Liver (tissue), 8 donors: ENCODE measurements at regions not wholly inside any gene's neighbourhood (a gene's known extent, or its start where the extent isn't known, plus 50 kb on each side); places are given as distances from the start of the nearest gene placed in this dataset.

Experiments
- DNase-seq: peaks from one replicate; pipeline ENCODE4 v3.0.0-alpha.2; 2017; ENCODE audit warnings: low spot score
- H3K27ac ChIP-seq, 2 donors: one replicate each; pipeline ENCODE4 v1.7.0; 2013; ENCODE audit warnings: inconsistent platforms in 2 of 2, low read length in 2 of 2, control low read depth in 1 of 2, low read depth in 1 of 2, mild to moderate bottlenecking in 1 of 2
- H3K27me3 ChIP-seq, 4 donors: one replicate each; pipeline versions ENCODE4 v1.6.1 to v1.7.0; 2013; ENCODE audit warnings: low read length in 3 of 4, inconsistent platforms in 1 of 4, mild to moderate bottlenecking in 1 of 4, moderate library complexity in 1 of 4; ENCODE audit not compliant: control insufficient read depth in 4 of 4, insufficient read depth in 4 of 4
- H3K36me3 ChIP-seq, 4 donors: one replicate each; pipeline versions ENCODE4 v1.6.1 to v1.7.0; 2013; ENCODE audit warnings: low read length in 3 of 4, mild to moderate bottlenecking in 3 of 4, low read depth in 1 of 4, moderate library complexity in 1 of 4; ENCODE audit not compliant: control insufficient read depth in 4 of 4, insufficient read depth in 3 of 4
- H3K4me1 ChIP-seq, 4 donors: one replicate each; pipeline versions ENCODE4 v1.6.1 to v1.7.0; 2013; ENCODE audit warnings: low read length in 3 of 4, mild to moderate bottlenecking in 3 of 4, moderate library complexity in 1 of 4; ENCODE audit not compliant: control insufficient read depth in 4 of 4, insufficient read depth in 4 of 4
- H3K4me3 ChIP-seq, 3 donors: one replicate each; pipeline versions ENCODE4 v1.6.1 to v1.7.0; 2013; ENCODE audit warnings: low read length in 3 of 3, control low read depth in 1 of 3, low read depth in 1 of 3, mild to moderate bottlenecking in 1 of 3
- H3K9ac ChIP-seq, 2 donors: one replicate each; pipeline ENCODE4 v1.7.0; 2013; ENCODE audit warnings: low read length in 2 of 2, mild to moderate bottlenecking in 2 of 2, moderate library complexity in 2 of 2, control low read depth in 1 of 2, low read depth in 1 of 2
- H3K9me3 ChIP-seq, 4 donors: one replicate each; pipeline versions ENCODE4 v1.6.1 to v1.7.0; 2013; ENCODE audit warnings: low read length in 3 of 4; ENCODE audit not compliant: control insufficient read depth in 4 of 4
- EGR1 ChIP-seq, 2 donors: IDR thresholded peaks; 2 replicates each; pipeline ENCODE4 v1.6.1; 2016 to 2018; ENCODE audit warnings: antibody characterized with exemption in 2 of 2, low read depth in 2 of 2
- FOXA1 ChIP-seq: IDR thresholded peaks from 2 replicates; pipeline ENCODE4 v1.6.1; 2016; ENCODE audit warnings: antibody characterized with exemption
- FOXA2 ChIP-seq: IDR thresholded peaks from 2 replicates; pipeline ENCODE4 v1.6.1; 2016; ENCODE audit warnings: antibody characterized with exemption
- HNF4A ChIP-seq, 2 donors: conservative IDR thresholded peaks; 2 replicates each; pipeline ENCODE4 v1.6.1; 2016; ENCODE audit warnings: antibody characterized with exemption in 2 of 2, mild to moderate bottlenecking in 2 of 2
- HNF4G ChIP-seq: IDR thresholded peaks from 2 replicates; pipeline ENCODE4 v1.6.1; 2016; ENCODE audit warnings: antibody characterized with exemption
- JUND ChIP-seq, 2 donors: IDR thresholded peaks; 2 replicates each; pipeline ENCODE4 v1.6.1; 2016; ENCODE audit warnings: antibody characterized with exemption in 2 of 2
- NR2F2 ChIP-seq: IDR thresholded peaks from 2 replicates; pipeline ENCODE4 v1.6.1; 2016; ENCODE audit warnings: antibody characterized with exemption
- RAD21 ChIP-seq, 2 donors: IDR thresholded peaks; 2 replicates each; pipeline ENCODE4 v1.6.1; 2016; ENCODE audit warnings: antibody characterized with exemption in 2 of 2, mild to moderate bottlenecking in 2 of 2
- RXRA ChIP-seq, 2 donors: IDR thresholded peaks; 2 replicates each; pipeline ENCODE4 v1.6.1; 2017 to 2018; ENCODE audit warnings: antibody characterized with exemption in 2 of 2, mild to moderate bottlenecking in 1 of 2
- TAF1 ChIP-seq: conservative IDR thresholded peaks from 2 replicates; pipeline ENCODE4 v1.6.1; 2016; ENCODE audit warnings: antibody characterized with exemption, mild to moderate bottlenecking
- WGBS: extraction: QIAGEN DNeasy Blood & Tissue Kit; methylation state at CpG from one replicate; pipeline ENCODE4 v1.1.7; 2013; 5-methylcytosine and 5-hydroxymethylcytosine counted together
- TF ChIP-seq, protein P1 (sequence below): IDR thresholded peaks from 2 replicates; pipeline ENCODE4 v1.6.1; 2016; ENCODE audit warnings: antibody characterized with exemption
- TF ChIP-seq, protein P2 (sequence below): IDR thresholded peaks from 2 replicates; pipeline ENCODE4 v1.6.1; 2016; ENCODE audit warnings: antibody characterized with exemption, mild to moderate bottlenecking
- TF ChIP-seq, protein P3 (sequence below): fragments of 150-350 bp; IDR thresholded peaks from 2 replicates; pipeline ENCODE4 v1.5.1; 2017; ENCODE audit warnings: improper control_type of control experiment, low read depth, low read length; ENCODE audit not compliant: missing input control
- TF ChIP-seq, protein P4 (sequence below): IDR thresholded peaks from 2 replicates; pipeline ENCODE4 v1.6.1; 2016; ENCODE audit warnings: antibody characterized with exemption
- TF ChIP-seq, protein P5 (sequence below): IDR thresholded peaks from 2 replicates; pipeline ENCODE4 v1.6.1; 2016; ENCODE audit warnings: antibody characterized with exemption
- donor health status: healthy.
- donor health status: healthy.
- donor health status: healthy.
- donor health status: healthy.
- donor health status: healthy.

DNA sequence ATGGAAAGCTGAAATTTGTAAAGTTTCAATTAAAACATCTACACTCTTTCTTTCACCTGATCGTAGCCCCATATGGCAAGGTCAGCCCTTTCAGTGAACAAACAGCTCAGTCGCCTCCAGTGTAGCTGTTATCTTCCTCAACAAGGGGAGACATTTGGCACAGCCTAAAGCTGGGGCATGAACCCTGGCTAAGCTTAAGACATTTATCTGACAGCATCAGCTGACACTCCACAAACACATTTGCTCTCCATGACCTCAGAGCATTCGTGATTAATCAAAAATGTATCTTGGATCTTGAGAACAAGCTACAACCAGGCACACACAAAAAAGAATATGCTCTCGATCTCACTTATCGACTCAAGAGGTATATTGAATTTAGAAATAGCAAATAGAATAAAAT, 67.3 kb downstream of the POU5F2 start:
- H3K9ac ChIP-seq, result no peak overlapping the region
- H3K4me1 ChIP-seq, result peaks cover 0 to 13% (median 10%) of the 10 kb centered on the region in 4 donors
- H3K27me3 ChIP-seq, result no peaks in the 10 kb centered on the region
- H3K4me3 ChIP-seq, result no peak overlapping the region
- H3K9me3 ChIP-seq, result peaks cover 0 to 3% (median 0%) of the 10 kb centered on the region in 4 donors
- peak; percentile 55 for DNase-seq
- no peaks in the 10 kb centered on the region for H3K36me3 ChIP-seq
- TF ChIP-seq, protein P1, sequence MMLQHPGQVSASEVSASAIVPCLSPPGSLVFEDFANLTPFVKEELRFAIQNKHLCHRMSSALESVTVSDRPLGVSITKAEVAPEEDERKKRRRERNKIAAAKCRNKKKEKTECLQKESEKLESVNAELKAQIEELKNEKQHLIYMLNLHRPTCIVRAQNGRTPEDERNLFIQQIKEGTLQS, result no peak
- TF ChIP-seq NR2F2, result no peak
- TF ChIP-seq, protein P2, sequence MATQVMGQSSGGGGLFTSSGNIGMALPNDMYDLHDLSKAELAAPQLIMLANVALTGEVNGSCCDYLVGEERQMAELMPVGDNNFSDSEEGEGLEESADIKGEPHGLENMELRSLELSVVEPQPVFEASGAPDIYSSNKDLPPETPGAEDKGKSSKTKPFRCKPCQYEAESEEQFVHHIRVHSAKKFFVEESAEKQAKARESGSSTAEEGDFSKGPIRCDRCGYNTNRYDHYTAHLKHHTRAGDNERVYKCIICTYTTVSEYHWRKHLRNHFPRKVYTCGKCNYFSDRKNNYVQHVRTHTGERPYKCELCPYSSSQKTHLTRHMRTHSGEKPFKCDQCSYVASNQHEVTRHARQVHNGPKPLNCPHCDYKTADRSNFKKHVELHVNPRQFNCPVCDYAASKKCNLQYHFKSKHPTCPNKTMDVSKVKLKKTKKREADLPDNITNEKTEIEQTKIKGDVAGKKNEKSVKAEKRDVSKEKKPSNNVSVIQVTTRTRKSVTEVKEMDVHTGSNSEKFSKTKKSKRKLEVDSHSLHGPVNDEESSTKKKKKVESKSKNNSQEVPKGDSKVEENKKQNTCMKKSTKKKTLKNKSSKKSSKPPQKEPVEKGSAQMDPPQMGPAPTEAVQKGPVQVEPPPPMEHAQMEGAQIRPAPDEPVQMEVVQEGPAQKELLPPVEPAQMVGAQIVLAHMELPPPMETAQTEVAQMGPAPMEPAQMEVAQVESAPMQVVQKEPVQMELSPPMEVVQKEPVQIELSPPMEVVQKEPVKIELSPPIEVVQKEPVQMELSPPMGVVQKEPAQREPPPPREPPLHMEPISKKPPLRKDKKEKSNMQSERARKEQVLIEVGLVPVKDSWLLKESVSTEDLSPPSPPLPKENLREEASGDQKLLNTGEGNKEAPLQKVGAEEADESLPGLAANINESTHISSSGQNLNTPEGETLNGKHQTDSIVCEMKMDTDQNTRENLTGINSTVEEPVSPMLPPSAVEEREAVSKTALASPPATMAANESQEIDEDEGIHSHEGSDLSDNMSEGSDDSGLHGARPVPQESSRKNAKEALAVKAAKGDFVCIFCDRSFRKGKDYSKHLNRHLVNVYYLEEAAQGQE, result no peak
- TF ChIP-seq, protein P3, sequence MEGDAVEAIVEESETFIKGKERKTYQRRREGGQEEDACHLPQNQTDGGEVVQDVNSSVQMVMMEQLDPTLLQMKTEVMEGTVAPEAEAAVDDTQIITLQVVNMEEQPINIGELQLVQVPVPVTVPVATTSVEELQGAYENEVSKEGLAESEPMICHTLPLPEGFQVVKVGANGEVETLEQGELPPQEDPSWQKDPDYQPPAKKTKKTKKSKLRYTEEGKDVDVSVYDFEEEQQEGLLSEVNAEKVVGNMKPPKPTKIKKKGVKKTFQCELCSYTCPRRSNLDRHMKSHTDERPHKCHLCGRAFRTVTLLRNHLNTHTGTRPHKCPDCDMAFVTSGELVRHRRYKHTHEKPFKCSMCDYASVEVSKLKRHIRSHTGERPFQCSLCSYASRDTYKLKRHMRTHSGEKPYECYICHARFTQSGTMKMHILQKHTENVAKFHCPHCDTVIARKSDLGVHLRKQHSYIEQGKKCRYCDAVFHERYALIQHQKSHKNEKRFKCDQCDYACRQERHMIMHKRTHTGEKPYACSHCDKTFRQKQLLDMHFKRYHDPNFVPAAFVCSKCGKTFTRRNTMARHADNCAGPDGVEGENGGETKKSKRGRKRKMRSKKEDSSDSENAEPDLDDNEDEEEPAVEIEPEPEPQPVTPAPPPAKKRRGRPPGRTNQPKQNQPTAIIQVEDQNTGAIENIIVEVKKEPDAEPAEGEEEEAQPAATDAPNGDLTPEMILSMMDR, result no peak
- TF ChIP-seq RAD21 (IDR thresholded peaks at IDR 0.05), result no peak
- TF ChIP-seq HNF4G, result no peak
- no peak for TF ChIP-seq TAF1
- TF ChIP-seq, protein P4, sequence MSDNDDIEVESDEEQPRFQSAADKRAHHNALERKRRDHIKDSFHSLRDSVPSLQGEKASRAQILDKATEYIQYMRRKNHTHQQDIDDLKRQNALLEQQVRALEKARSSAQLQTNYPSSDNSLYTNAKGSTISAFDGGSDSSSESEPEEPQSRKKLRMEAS, result no peak
- no peak for TF ChIP-seq FOXA2
- no peak for TF ChIP-seq JUND (IDR thresholded peaks at IDR 0.05)
- TF ChIP-seq RXRA (IDR thresholded peaks at IDR 0.05), result no peak
- WGBS, result 58% methylated on average over 5 of the region's 5 CpGs
- H3K27ac ChIP-seq, result no peak overlapping the region

DNA sequence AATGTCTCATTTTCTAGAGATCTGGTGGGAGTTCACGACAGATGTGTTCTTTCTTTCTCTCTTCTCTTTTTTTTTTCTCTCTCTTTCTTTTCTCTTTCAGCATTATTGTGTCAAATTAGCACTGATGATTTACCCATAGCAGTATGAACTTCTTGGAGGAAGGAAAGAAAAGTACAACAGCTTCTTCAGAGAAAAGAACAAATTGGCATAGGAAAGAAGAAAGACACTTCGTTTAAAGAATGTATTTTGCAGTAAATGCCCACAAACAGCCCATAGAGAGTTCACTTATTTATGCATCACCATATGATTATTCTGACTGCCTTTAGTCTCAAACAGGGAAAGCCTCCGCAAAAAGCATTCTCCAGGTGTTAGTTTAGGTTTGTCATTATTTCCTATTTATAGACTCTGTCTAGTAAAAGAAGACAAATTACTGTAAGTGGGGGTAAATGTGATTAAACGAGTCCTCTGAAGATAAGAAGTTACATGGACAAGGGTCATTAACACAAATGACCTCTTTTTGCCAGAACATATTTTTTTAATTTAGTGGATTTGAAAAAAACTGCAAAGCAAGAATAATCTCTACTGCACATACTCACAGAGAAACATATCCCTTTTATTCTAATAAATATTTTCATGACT, 68.0 kb downstream of the POU5F2 start:
- Histone ChIP-seq H3K9me3 (peaks cover 0 to 3% (median 0%) of the 10 kb centered on the region in 4 donors), H3K4me1 (peaks cover 0 to 13% (median 10%) of the 10 kb centered on the region in 4 donors), H3K9ac (no peak overlapping the region), H3K4me3 (no peak overlapping the region), H3K27me3 (no peaks in the 10 kb centered on the region), H3K27ac (no peak overlapping the region), H3K36me3 (no peaks in the 10 kb centered on the region)
- TF ChIP-seq TAF1, result no peak
- TF ChIP-seq FOXA1, result no peak
- TF ChIP-seq JUND (IDR thresholded peaks at IDR 0.05), result no peak
- TF ChIP-seq HNF4A (conservative IDR thresholded peaks at IDR 0.05), result no peak
- TF ChIP-seq HNF4G, result no peak
- TF ChIP-seq FOXA2, result no peak
- TF ChIP-seq, protein P4, result no peak
- TF ChIP-seq, protein P3, result no peak
- TF ChIP-seq RXRA (IDR thresholded peaks at IDR 0.05), result no peak
- TF ChIP-seq EGR1 (IDR thresholded peaks at IDR 0.05; ENCODE audit: low read depth in 2 of 2), result no peak
- TF ChIP-seq, protein P5, sequence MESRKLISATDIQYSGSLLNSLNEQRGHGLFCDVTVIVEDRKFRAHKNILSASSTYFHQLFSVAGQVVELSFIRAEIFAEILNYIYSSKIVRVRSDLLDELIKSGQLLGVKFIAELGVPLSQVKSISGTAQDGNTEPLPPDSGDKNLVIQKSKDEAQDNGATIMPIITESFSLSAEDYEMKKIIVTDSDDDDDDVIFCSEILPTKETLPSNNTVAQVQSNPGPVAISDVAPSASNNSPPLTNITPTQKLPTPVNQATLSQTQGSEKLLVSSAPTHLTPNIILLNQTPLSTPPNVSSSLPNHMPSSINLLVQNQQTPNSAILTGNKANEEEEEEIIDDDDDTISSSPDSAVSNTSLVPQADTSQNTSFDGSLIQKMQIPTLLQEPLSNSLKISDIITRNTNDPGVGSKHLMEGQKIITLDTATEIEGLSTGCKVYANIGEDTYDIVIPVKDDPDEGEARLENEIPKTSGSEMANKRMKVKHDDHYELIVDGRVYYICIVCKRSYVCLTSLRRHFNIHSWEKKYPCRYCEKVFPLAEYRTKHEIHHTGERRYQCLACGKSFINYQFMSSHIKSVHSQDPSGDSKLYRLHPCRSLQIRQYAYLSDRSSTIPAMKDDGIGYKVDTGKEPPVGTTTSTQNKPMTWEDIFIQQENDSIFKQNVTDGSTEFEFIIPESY, result no peak
- TF ChIP-seq NR2F2, result no peak
- DNase-seq, result no peak
- WGBS, result 79% methylated on average over 4 of the region's 4 CpGs
